NOMO-1 treated with dmso at 0.1 percent for 144 hours (cell line): ENCODE measurements at regions not wholly inside any gene's neighbourhood (a gene's known extent, or its start where the extent isn't known, plus 50 kb on each side); places are given as distances from the start of the nearest gene placed in this dataset.
A peak's percentile ranks its signal among the peaks of the same experiment; 100 is the strongest.
"Not testable (repeated sequence)": the region's sequence is repeated elsewhere in the genome, so short reads cannot be mapped to it uniquely, and the experiment has no call there.

Experiments used
- DNase-seq: peaks from one replicate; lab custom pipeline; 2025; ENCODE audit not compliant: unreplicated experiment; lab: John Stamatoyannopoulos, UW

GRCh38 chr2:198653311-198653710 lies 804.4 kb downstream of the SATB2 start:
- no peak for DNase-seq

- no peak for DNase-seq
Observed at GRCh38 chr2:198652461-198652860, 805.3 kb downstream of the SATB2 start.

GRCh38 chr2:198645816-198646215 lies 811.9 kb downstream of the SATB2 start:
- no peak for DNase-seq

- no peak for DNase-seq
Observed at GRCh38 chr2:198641161-198641560, 816.6 kb downstream of the SATB2 start.

GRCh38 chr2:198640463-198640862 lies 817.3 kb downstream of the SATB2 start:
- no peak for DNase-seq

- no peak for DNase-seq
Observed at GRCh38 chr2:198639580-198639979, 818.2 kb downstream of the SATB2 start.

GRCh38 chr2:198638577-198638976 lies 819.2 kb downstream of the SATB2 start:
- no peak for DNase-seq

GRCh38 chr2:198630384-198630783 lies 826.0 kb downstream of the PLCL1 start:
- DNase-seq = no peak

GRCh38 chr2:198628596-198628995 lies 824.2 kb downstream of the PLCL1 start:
- DNase-seq = no peak

GRCh38 chr2:198622986-198623730 lies 818.8 kb downstream of the PLCL1 start:
- no peak for DNase-seq

GRCh38 chr2:198615972-198616371 lies 811.6 kb downstream of the PLCL1 start:
- DNase-seq = peak; percentile 22

- DNase-seq = no peak
Observed at GRCh38 chr2:198611201-198611600, 806.8 kb downstream of the PLCL1 start.

- no peak for DNase-seq
Observed at GRCh38 chr2:198604599-198604998, 800.2 kb downstream of the PLCL1 start.

GRCh38 chr2:198602986-198603385 lies 798.6 kb downstream of the PLCL1 start:
- DNase-seq = not testable (repeated sequence)

GRCh38 chr2:198597648-198598047 lies 793.3 kb downstream of the PLCL1 start:
- DNase-seq = no peak

GRCh38 chr2:198596985-198597384 lies 792.6 kb downstream of the PLCL1 start:
- no peak for DNase-seq

- no peak for DNase-seq
Observed at GRCh38 chr2:198595721-198596120, 791.3 kb downstream of the PLCL1 start.

GRCh38 chr2:198591586-198591985 lies 787.2 kb downstream of the PLCL1 start:
- no peak for DNase-seq

- no peak for DNase-seq
Observed at GRCh38 chr2:198587741-198588140, 783.3 kb downstream of the PLCL1 start.

- DNase-seq = no peak
Observed at GRCh38 chr2:198587240-198587639, 782.8 kb downstream of the PLCL1 start.

GRCh38 chr2:198571393-198571792 lies 767.0 kb downstream of the PLCL1 start:
- no peak for DNase-seq

- no peak for DNase-seq
Observed at GRCh38 chr2:198558176-198558575, 753.8 kb downstream of the PLCL1 start.

GRCh38 chr2:198546122-198546521 lies 741.7 kb downstream of the PLCL1 start:
- no peak for DNase-seq
